ENCODE measurements at regions not wholly inside any gene's neighbourhood (a gene's known extent, or its start where the extent isn't known, plus 50 kb on each side); places are given as distances from the start of the nearest gene placed in this dataset.

DNA sequence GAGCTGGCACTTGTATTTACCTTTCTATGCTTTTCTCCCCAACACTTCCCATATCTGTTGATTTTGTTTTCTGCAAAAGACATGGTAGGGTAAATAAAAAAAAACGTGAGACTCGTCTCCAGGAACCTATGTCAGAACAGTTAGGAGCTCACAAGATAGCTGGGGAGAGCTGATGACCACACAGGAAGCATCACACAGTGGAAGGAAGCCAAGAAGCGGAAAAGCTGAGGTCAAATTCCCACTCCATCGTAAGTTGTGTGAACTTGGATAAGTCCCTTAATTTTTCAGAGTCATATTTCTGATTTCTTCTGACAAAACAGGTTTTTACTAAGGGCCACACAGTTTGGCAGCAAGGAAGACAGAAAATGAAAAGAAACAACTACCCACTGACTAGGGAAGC is 199.6 kb downstream of the KLF5 start:
- TF ChIP-seq YY1 (IDR thresholded peaks at IDR 0.05; ENCODE audit: insufficient read depth, insufficient read length) (no peak), ZNF274 (IDR thresholded peaks at IDR 0.05; ENCODE audit: low read depth, low read length) (no peak), SUZ12 (IDR thresholded peaks at IDR 0.05; ENCODE audit: extremely low read depth, insufficient read depth, insufficient read length) (no peak)
